NB4 (cell line): ENCODE measurements at regions not wholly inside any gene's neighbourhood (a gene's known extent, or its start where the extent isn't known, plus 50 kb on each side); places are given as distances from the start of the nearest gene placed in this dataset.

Experiments
- DNase-seq: peaks from one replicate; pipeline ENCODE4 v3.0.0; 2010; ENCODE audit warnings: low read depth
- H3K4me3 ChIP-seq: one replicate; pipeline ENCODE4 v1.5.1; 2011; ENCODE audit warnings: mild to moderate bottlenecking, low read depth, low read length, moderate library complexity
- CTCF ChIP-seq: IDR thresholded peaks from one replicate; pipeline ENCODE4 v1.5.1; 2012; ENCODE audit warnings: low read depth, low read length
- MAX ChIP-seq: IDR thresholded peaks from 2 replicates; pipeline ENCODE4 v1.6.1; 2011; ENCODE audit warnings: low read depth, low read length
- MYC ChIP-seq: IDR thresholded peaks from 2 replicates; pipeline ENCODE4 v1.6.1; 2011; ENCODE audit warnings: low read depth, low read length
- POLR2A ChIP-seq: IDR thresholded peaks from 2 replicates; pipeline ENCODE4 v1.6.1; 2011; ENCODE audit warnings: mild to moderate bottlenecking; ENCODE audit not compliant: insufficient read length; ENCODE audit errors: extremely low read depth

GRCh38 chr7:22628112-22628511 lies 98.9 kb upstream of the IL6 start:
- no peak overlapping the region for H3K4me3 ChIP-seq
- no peak for TF ChIP-seq CTCF
- TF ChIP-seq POLR2A, result no peak
- no peak for TF ChIP-seq MAX
- TF ChIP-seq MYC, result no peak
- no peak for DNase-seq

GRCh38 chr7:22627136-22627535 lies 99.9 kb upstream of the IL6 start:
- TF ChIP-seq MAX (no peak), CTCF (no peak), MYC (no peak), POLR2A (no peak)
- DNase-seq, result no peak
- H3K4me3 ChIP-seq, result no peak overlapping the region

- TF ChIP-seq CTCF, result no peak
- TF ChIP-seq MYC, result no peak
- no peak for TF ChIP-seq MAX
- no peak for TF ChIP-seq POLR2A
- H3K4me3 ChIP-seq, result no peak overlapping the region
- no peak for DNase-seq
Observed at GRCh38 chr7:22625251-22625650, 101.7 kb upstream of the IL6 start.

- no peak for DNase-seq
- no peak for TF ChIP-seq MYC
- TF ChIP-seq MAX, result no peak
- TF ChIP-seq CTCF, result no peak
- no peak for TF ChIP-seq POLR2A
- no peak overlapping the region for H3K4me3 ChIP-seq
Observed at GRCh38 chr7:22624781-22625180, 102.2 kb upstream of the IL6 start.

GRCh38 chr7:22622116-22622785 lies 104.7 kb upstream of the IL6 start:
- H3K4me3 ChIP-seq, result no peak overlapping the region
- DNase-seq, result no peak
- TF ChIP-seq MAX (no peak), CTCF (no peak), MYC (no peak), POLR2A (no peak)

GRCh38 chr7:22618528-22618927 lies 108.5 kb upstream of the IL6 start:
- H3K4me3 ChIP-seq, result no peak overlapping the region
- TF ChIP-seq CTCF (no peak), POLR2A (no peak), MYC (no peak), MAX (no peak)
- no peak for DNase-seq
